Parathyroid adenoma (tissue), 2 donors: ENCODE measurements at regions not wholly inside any gene's neighbourhood (a gene's known extent, or its start where the extent isn't known, plus 50 kb on each side); places are given as distances from the start of the nearest gene placed in this dataset.

Experiments used
- H2AFZ ChIP-seq: fragments of 300-600 bp; sonication (generic); one replicate; pipeline ENCODE4 v1.7.0; 2017; ENCODE audit warnings: antibody characterized with exemption, mild to moderate bottlenecking
- H3K27ac ChIP-seq: fragments of 300-600 bp; sonication (generic); one replicate; pipeline ENCODE4 v1.7.0; 2017
- H3K27me3 ChIP-seq: fragments of 300-600 bp; sonication (generic); one replicate; pipeline ENCODE4 v1.7.0; 2017; ENCODE audit warnings: low read length; ENCODE audit not compliant: control insufficient read depth, insufficient read depth
- H3K36me3 ChIP-seq: fragments of 300-600 bp; sonication (generic); one replicate; pipeline ENCODE4 v1.7.0; 2017; ENCODE audit warnings: low read length; ENCODE audit not compliant: control insufficient read depth, insufficient read depth
- H3K4me1 ChIP-seq: fragments of 300-600 bp; sonication (generic); one replicate; pipeline ENCODE4 v1.7.0; 2017; ENCODE audit warnings: control low read depth
- H3K4me2 ChIP-seq: fragments of 300-600 bp; sonication (generic); one replicate; pipeline ENCODE4 v1.7.0; 2017; ENCODE audit warnings: low read length
- H3K4me3 ChIP-seq: fragments of 300-600 bp; sonication (generic); one replicate; pipeline ENCODE4 v1.7.0; 2017; ENCODE audit warnings: low read depth, low read length
- H3K79me2 ChIP-seq: fragments of 300-600 bp; sonication (generic); one replicate; pipeline ENCODE4 v1.7.0; 2017; ENCODE audit warnings: control low read depth
- H3K9ac ChIP-seq: fragments of 300-600 bp; sonication (generic); one replicate; pipeline ENCODE4 v1.7.0; 2017; ENCODE audit warnings: mild to moderate bottlenecking
- H3K9me3 ChIP-seq: fragments of 300-600 bp; sonication (generic); one replicate; pipeline ENCODE4 v1.7.0; 2017; ENCODE audit warnings: low read length; ENCODE audit not compliant: control insufficient read depth
- TF ChIP-seq, protein P1 (sequence below): fragments of 300-600 bp; sonication (generic); IDR thresholded peaks from one replicate; pipeline ENCODE4 v1.7.0; 2017; ENCODE audit warnings: antibody characterized with exemption, mild to moderate bottlenecking
- donor health status: primary hyperparathyroidism.

DNA sequence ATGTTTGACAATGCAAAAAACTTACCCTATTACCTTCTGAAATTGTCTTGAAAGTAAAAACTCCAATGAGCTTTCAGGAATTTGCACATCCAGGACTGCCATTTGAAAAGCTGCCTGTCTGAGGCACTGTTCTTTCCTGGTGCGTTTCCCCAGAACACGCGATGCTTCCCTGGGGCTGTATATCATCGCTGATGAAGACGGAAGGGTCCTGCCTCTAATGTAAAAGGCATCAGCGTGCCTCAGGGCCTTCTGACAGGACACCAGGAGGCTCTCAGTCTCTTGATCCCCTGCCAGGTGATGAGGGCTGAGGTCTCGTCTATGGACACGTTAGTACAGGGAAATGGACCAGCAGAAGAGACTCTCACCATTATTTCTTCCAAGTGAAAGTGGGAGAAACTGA, 296.8 kb downstream of the EFNB2 start:
- Histone ChIP-seq H3K4me2 (no peak overlapping the region), H3K9ac (no peak overlapping the region), H3K27me3 (no peaks in the 10 kb centered on the region), H3K79me2 (no peaks in the 10 kb centered on the region), H2AFZ (no peak overlapping the region), H3K4me3 (no peak overlapping the region), H3K36me3 (no peaks in the 10 kb centered on the region), H3K4me1 (no peaks in the 10 kb centered on the region), H3K9me3 (no peaks in the 10 kb centered on the region), H3K27ac (no peak overlapping the region)
- TF ChIP-seq, protein P1, sequence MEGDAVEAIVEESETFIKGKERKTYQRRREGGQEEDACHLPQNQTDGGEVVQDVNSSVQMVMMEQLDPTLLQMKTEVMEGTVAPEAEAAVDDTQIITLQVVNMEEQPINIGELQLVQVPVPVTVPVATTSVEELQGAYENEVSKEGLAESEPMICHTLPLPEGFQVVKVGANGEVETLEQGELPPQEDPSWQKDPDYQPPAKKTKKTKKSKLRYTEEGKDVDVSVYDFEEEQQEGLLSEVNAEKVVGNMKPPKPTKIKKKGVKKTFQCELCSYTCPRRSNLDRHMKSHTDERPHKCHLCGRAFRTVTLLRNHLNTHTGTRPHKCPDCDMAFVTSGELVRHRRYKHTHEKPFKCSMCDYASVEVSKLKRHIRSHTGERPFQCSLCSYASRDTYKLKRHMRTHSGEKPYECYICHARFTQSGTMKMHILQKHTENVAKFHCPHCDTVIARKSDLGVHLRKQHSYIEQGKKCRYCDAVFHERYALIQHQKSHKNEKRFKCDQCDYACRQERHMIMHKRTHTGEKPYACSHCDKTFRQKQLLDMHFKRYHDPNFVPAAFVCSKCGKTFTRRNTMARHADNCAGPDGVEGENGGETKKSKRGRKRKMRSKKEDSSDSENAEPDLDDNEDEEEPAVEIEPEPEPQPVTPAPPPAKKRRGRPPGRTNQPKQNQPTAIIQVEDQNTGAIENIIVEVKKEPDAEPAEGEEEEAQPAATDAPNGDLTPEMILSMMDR = no peak

DNA sequence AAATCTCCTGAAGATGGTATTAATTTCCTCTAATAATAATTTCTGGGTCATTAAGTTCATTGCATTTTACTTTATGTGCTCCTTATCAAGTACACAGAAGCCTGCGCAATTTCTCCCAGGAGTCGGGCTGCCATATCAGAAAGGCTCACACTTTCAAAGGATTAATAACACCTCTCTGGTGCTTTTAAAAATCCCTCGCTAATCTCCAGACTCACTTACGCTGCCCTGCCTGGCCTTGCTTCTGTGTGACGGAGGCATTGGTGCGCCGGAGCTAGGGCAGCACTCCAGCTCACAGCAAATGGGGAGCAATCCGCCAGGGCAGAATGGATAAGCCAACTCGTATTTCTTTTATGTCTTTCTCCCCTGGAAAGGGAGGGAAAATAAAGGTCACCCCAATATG, 300.8 kb downstream of the EFNB2 start:
- Histone ChIP-seq H2AFZ (no peak overlapping the region), H3K27ac (no peak overlapping the region), H3K4me1 (no peaks in the 10 kb centered on the region), H3K4me3 (no peak overlapping the region), H3K27me3 (no peaks in the 10 kb centered on the region), H3K79me2 (no peaks in the 10 kb centered on the region), H3K4me2 (no peak overlapping the region), H3K9me3 (no peaks in the 10 kb centered on the region), H3K9ac (no peak overlapping the region), H3K36me3 (no peaks in the 10 kb centered on the region)
- TF ChIP-seq, protein P1 = no peak

DNA sequence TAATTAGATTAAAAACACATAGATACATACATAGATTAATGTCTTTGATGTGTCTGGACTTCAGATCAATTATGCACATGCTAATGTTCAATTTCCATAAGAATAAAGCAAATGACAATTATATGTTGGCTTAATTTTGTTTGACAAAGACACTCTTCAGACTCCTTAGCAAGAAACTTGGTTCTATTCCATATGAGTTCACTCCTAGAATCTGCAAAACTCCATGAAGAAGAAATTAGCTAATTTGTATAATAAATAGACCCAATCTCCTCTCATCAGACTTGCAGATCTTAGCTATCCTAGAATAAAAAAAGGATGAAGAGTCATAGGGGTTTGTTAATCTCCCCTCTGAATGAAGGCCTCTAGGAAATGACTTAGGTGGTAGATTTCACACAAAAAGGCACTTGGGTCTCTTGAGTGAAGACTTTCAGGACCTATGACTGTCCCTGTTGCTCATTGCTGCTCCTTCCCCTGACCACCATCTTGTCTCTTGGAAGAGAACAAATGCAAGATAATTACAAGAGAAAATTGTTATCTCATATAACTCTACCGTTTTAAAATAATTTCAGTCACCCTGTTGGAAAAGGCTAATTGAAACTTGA, 302.2 kb downstream of the EFNB2 start:
- Histone ChIP-seq H3K4me3 (no peak overlapping the region), H3K79me2 (no peaks in the 10 kb centered on the region), H3K9ac (no peak overlapping the region), H3K36me3 (no peaks in the 10 kb centered on the region), H3K27ac (no peak overlapping the region), H2AFZ (no peak overlapping the region), H3K27me3 (no peaks in the 10 kb centered on the region), H3K4me2 (no peak overlapping the region), H3K9me3 (no peaks in the 10 kb centered on the region), H3K4me1 (no peaks in the 10 kb centered on the region)
- TF ChIP-seq, protein P1 = no peak

DNA sequence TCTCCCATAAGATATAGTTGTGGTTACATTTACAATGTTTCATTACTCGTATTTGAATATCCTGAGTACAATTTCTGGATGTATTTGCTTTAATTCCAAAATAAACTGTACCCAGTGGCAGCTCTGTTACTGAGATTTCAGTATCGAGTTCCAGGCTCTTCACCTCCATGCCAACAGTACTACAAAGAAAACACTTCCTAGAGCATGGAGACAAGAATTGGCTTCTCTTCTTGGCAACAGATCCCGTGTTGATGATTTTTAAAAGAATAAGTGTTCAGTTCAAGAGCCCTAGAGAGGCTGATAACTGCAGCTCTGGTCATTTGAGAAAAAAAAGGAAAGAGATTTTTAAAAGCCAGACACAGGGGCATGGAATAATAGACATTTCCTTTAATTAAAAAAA, 302.8 kb downstream of the EFNB2 start:
- Histone ChIP-seq H3K4me2 (no peak overlapping the region), H3K79me2 (no peaks in the 10 kb centered on the region), H3K27ac (no peak overlapping the region), H3K4me1 (no peaks in the 10 kb centered on the region), H3K9ac (no peak overlapping the region), H3K4me3 (no peak overlapping the region), H3K36me3 (no peaks in the 10 kb centered on the region), H3K9me3 (no peaks in the 10 kb centered on the region), H2AFZ (no peak overlapping the region), H3K27me3 (no peaks in the 10 kb centered on the region)
- TF ChIP-seq, protein P1 = no peak

DNA sequence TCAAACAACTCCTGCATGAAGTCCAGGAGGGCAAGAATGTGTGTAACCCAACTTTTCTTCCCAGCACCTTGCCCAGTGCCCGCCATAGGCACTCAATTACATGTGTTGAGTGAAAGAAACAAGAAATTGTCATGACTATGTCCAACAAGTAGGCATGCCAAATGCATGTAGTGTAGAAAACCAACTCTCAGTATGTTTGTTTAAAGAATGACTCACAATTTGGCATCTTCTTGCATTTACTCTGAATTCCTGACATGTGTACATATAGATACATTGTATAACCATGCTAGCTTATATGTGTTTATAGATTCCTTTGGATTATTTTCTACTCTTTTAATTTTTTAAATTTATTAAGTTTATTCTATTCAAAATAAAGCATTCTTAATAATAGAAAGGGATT, 305.0 kb downstream of the EFNB2 start:
- TF ChIP-seq, protein P1 = no peak

More for the DNA sequence above, 305.0 kb downstream of the EFNB2 start:
- H3K4me3 ChIP-seq = no peak overlapping the region
- H3K4me1 ChIP-seq = no peaks in the 10 kb centered on the region
- no peak overlapping the region for H2AFZ ChIP-seq
- H3K79me2 ChIP-seq = no peaks in the 10 kb centered on the region
- no peak overlapping the region for H3K27ac ChIP-seq
- no peak overlapping the region for H3K9ac ChIP-seq
- no peak overlapping the region for H3K4me2 ChIP-seq
- no peaks in the 10 kb centered on the region for H3K27me3 ChIP-seq
- H3K36me3 ChIP-seq = no peaks in the 10 kb centered on the region
- H3K9me3 ChIP-seq = no peaks in the 10 kb centered on the region
